ENCODE measurements at regions not wholly inside any gene's neighbourhood (a gene's known extent, or its start where the extent isn't known, plus 50 kb on each side); places are given as distances from the start of the nearest gene placed in this dataset.

DNA sequence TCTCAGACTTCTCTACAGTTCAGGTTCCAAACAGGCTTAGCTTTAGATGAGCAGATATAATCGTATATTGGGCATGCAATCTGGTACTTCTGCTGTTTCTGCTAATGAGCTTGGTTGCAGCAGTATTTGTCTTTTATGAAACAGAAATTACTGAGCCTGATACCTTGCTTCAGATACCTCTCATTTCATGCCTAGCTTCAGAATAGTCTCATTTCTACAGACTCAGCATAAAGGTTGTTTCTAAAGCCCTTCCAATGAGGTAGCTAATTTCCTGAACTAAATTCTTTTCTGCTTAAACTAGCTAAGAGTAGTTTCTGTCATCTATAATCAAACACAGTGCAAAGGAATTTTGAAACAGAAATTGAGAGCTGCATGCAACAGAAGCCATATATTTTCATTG lies 275.0 kb upstream of the KITLG start:
- TF ChIP-seq, protein P1, sequence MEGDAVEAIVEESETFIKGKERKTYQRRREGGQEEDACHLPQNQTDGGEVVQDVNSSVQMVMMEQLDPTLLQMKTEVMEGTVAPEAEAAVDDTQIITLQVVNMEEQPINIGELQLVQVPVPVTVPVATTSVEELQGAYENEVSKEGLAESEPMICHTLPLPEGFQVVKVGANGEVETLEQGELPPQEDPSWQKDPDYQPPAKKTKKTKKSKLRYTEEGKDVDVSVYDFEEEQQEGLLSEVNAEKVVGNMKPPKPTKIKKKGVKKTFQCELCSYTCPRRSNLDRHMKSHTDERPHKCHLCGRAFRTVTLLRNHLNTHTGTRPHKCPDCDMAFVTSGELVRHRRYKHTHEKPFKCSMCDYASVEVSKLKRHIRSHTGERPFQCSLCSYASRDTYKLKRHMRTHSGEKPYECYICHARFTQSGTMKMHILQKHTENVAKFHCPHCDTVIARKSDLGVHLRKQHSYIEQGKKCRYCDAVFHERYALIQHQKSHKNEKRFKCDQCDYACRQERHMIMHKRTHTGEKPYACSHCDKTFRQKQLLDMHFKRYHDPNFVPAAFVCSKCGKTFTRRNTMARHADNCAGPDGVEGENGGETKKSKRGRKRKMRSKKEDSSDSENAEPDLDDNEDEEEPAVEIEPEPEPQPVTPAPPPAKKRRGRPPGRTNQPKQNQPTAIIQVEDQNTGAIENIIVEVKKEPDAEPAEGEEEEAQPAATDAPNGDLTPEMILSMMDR (IDR thresholded peaks at IDR 0.05) = no peak
- TF ChIP-seq POLR2A (IDR thresholded peaks at IDR 0.05) = no peak

Data from lower leg skin (tissue), 3 donors.